T-helper 1 cell treated with Interleukin-12 subunit alpha and Interleukin-12 subunit beta and Interleukin-4 antibody, amounts not matched to agents 30 ng/mL and 1 ng/mL, for 36 hours (primary cell): ENCODE measurements at regions not wholly inside any gene's neighbourhood (a gene's known extent, or its start where the extent isn't known, plus 50 kb on each side); places are given as distances from the start of the nearest gene placed in this dataset.

ENCODE experiments used
- intact Hi-C: fragments of 100-400 bp; cut with micrococcal nuclease; formaldehyde crosslinking; loops from one replicate; pipeline ENCODE4 v1.15.1; 2024

- intact Hi-C loops = loop anchor here (10.0 kb wide), 1 partner anchor 952 kb away; no protein-coding TSS in a partner anchor
Measured at GRCh38 chrX:45842207-45842925, 641.7 kb upstream of the DIPK2B start.

- intact Hi-C loops = loop anchor here (10.0 kb wide), 1 partner anchor 954 kb away; no protein-coding TSS in a partner anchor
Measured at GRCh38 chrX:45840411-45840950, 639.8 kb upstream of the DIPK2B start.

- intact Hi-C loops = no loop called here
Measured at GRCh38 chrX:45830343-45830742, 629.7 kb upstream of the DIPK2B start.

- intact Hi-C loops = no loop called here
Measured at GRCh38 chrX:45824471-45824870, 623.8 kb upstream of the DIPK2B start.

GRCh38 chrX:45823536-45823935, 622.9 kb upstream of the DIPK2B start:
- intact Hi-C loops = no loop called here

- intact Hi-C loops = no loop called here
Measured at GRCh38 chrX:45822124-45822523, 621.4 kb upstream of the DIPK2B start.

GRCh38 chrX:45818913-45819312, 618.2 kb upstream of the DIPK2B start:
- intact Hi-C loops = no loop called here

GRCh38 chrX:45815441-45815840, 614.8 kb upstream of the DIPK2B start:
- intact Hi-C loops = no loop called here

GRCh38 chrX:45811326-45811725, 610.6 kb upstream of the DIPK2B start:
- intact Hi-C loops = no loop called here

- intact Hi-C loops = loop anchor here (1.0 to 10.0 kb wide), 3 partner anchors 42 to 897 kb away; no protein-coding TSS in a partner anchor
Measured at GRCh38 chrX:45807572-45808425, 607.1 kb upstream of the DIPK2B start.

GRCh38 chrX:45806410-45807121, 605.9 kb upstream of the DIPK2B start:
- intact Hi-C loops = loop anchor here (1.0 to 10.0 kb wide), 7 partner anchors 35 to 898 kb away; no protein-coding TSS in a partner anchor

GRCh38 chrX:45804276-45804675, 603.6 kb upstream of the DIPK2B start:
- intact Hi-C loops = loop anchor here (10.0 kb wide), 1 partner anchor 901 kb away; no protein-coding TSS in a partner anchor

- intact Hi-C loops = loop anchor here (10.0 kb wide), 1 partner anchor 901 kb away; no protein-coding TSS in a partner anchor
Measured at GRCh38 chrX:45803383-45803921, 602.8 kb upstream of the DIPK2B start.

GRCh38 chrX:45801554-45801953, 600.9 kb upstream of the DIPK2B start:
- intact Hi-C loops = loop anchor here (1.0 to 10.0 kb wide), 6 partner anchors 42 to 903 kb away; no protein-coding TSS in a partner anchor

- intact Hi-C loops = loop anchor here (1.0 to 10.0 kb wide), 6 partner anchors 42 to 904 kb away; no protein-coding TSS in a partner anchor
Measured at GRCh38 chrX:45800746-45801453, 600.2 kb upstream of the DIPK2B start.

GRCh38 chrX:45799576-45799975, 598.9 kb upstream of the DIPK2B start:
- intact Hi-C loops = no loop called here

- intact Hi-C loops = no loop called here
Measured at GRCh38 chrX:45795546-45795945, 594.9 kb upstream of the DIPK2B start.

- intact Hi-C loops = no loop called here
Measured at GRCh38 chrX:45794995-45795337, 594.3 kb upstream of the DIPK2B start.

GRCh38 chrX:45794323-45794994, 593.8 kb upstream of the DIPK2B start:
- intact Hi-C loops = no loop called here

GRCh38 chrX:45788941-45789348, 588.3 kb upstream of the DIPK2B start:
- intact Hi-C loops = no loop called here
